DOHH2 (cell line): ENCODE measurements at regions not wholly inside any gene's neighbourhood (a gene's known extent, or its start where the extent isn't known, plus 50 kb on each side); places are given as distances from the start of the nearest gene placed in this dataset.

Experiments used
- EZH2phosphoT487 ChIP-seq: fragments of 200-600 bp; sonication (generic); IDR thresholded peaks from 2 replicates; pipeline ENCODE4 v1.6.1; 2017; ENCODE audit warnings: borderline replicate concordance, mild to moderate bottlenecking, antibody characterized with exemption, low read length, moderate library complexity, mixed read lengths
- TF ChIP-seq, protein P1 (sequence below): fragments of 200-600 bp; sonication (generic); IDR thresholded peaks from one replicate; pipeline ENCODE4 v1.5.1; 2014; ENCODE audit warnings: antibody characterized with exemption, mild to moderate bottlenecking, low read depth, low read length; ENCODE audit not compliant: poor library complexity, severe bottlenecking

DNA sequence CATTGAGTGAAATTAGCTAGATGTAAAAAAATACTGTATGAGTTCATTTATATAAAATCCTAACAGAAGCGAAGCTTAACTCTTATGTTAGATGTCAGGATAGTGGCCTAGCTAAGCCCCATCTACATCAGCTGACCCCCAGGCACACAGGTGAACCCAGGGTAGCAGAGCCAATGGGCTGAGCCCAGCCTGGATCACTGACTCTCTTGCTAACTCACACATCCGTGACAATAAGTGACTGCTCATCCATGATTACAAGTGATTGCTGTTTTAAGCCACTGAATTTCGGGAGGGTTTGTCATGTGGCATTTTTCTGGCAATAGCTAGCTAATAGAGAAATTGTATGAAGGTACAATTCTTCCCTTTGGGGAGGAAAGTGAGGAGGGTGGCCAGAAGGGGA lies 55.2 kb upstream of the COG2 start:
- TF ChIP-seq, protein P1, sequence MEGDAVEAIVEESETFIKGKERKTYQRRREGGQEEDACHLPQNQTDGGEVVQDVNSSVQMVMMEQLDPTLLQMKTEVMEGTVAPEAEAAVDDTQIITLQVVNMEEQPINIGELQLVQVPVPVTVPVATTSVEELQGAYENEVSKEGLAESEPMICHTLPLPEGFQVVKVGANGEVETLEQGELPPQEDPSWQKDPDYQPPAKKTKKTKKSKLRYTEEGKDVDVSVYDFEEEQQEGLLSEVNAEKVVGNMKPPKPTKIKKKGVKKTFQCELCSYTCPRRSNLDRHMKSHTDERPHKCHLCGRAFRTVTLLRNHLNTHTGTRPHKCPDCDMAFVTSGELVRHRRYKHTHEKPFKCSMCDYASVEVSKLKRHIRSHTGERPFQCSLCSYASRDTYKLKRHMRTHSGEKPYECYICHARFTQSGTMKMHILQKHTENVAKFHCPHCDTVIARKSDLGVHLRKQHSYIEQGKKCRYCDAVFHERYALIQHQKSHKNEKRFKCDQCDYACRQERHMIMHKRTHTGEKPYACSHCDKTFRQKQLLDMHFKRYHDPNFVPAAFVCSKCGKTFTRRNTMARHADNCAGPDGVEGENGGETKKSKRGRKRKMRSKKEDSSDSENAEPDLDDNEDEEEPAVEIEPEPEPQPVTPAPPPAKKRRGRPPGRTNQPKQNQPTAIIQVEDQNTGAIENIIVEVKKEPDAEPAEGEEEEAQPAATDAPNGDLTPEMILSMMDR, result no peak
- TF ChIP-seq EZH2phosphoT487, result no peak
